HG03521 (cell line): ENCODE measurements at regions not wholly inside any gene's neighbourhood (a gene's known extent, or its start where the extent isn't known, plus 50 kb on each side); places are given as distances from the start of the nearest gene placed in this dataset.
"Not testable (repeated sequence)": the region's sequence is repeated elsewhere in the genome, so short reads cannot be mapped to it uniquely, and the experiment has no call there.

ENCODE experiments used
- ATAC-seq: cut with Tn5 transposase; IDR thresholded peaks from one replicate; pipeline ENCODE4 v1.9.1; 2021; ENCODE audit warnings: mild to moderate bottlenecking, moderate library complexity; ENCODE audit not compliant: unreplicated experiment

DNA sequence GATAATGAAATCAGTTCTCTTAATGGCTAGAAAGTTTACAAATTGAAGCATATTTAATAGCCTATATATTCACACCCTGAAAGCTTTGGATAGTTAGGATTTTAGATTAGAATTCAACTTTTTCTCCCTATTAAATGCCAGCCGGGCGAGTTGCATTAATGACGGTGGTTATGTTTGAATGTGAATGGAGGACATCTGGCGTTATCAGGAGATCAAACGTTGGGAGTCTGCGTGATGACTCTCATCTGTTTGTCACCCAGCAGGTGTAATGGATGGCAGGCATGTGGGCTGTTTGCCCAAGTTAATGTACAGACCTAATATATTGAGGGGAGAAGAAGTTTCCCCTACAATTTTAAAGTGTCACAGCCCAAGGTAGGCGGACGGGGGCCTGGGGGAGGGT is 1227.7 kb upstream of the WWC1 start:
- no peak for ATAC-seq

- ATAC-seq: no peak
Observed at GRCh38 chr5:167064198-167064776, 1227.2 kb upstream of the WWC1 start.

- ATAC-seq: no peak
Observed at GRCh38 chr5:167065794-167066193, 1225.7 kb upstream of the WWC1 start.

DNA sequence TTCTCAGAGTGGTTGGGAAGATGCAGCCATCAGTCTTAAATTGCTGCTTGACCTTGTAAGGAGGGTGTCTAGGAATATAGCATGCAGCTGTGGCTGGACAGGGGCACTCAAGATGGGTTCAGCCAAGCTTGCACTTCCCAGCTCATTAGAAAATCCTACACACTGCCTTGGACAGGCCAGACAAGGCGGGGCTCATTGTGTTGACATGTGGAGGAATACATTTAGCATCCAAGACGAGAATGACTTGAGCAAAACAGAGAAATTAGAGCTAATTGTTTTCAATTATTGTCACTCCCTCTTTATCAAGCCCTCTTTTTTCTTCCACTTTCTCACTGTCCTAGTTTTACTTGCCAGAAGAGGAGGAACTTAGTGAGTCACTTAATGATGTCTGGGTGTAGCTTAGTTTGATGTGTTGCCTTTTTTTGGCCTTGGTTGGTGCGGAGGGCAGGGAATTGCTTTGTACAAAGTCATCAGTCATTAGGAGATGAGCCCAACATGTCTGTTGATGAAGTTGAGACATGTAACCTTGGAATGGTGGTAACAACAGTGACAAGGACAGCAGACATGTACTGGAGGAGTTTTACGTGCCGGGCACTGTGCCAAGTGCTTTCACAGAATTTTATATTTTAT is 1219.3 kb upstream of the WWC1 start:
- no peak for ATAC-seq

GRCh38 chr5:167081561-167081960 is 1209.9 kb upstream of the WWC1 start:
- no peak for ATAC-seq

- no peak for ATAC-seq
Observed at GRCh38 chr5:167096816-167097215, 1194.6 kb upstream of the WWC1 start.

DNA sequence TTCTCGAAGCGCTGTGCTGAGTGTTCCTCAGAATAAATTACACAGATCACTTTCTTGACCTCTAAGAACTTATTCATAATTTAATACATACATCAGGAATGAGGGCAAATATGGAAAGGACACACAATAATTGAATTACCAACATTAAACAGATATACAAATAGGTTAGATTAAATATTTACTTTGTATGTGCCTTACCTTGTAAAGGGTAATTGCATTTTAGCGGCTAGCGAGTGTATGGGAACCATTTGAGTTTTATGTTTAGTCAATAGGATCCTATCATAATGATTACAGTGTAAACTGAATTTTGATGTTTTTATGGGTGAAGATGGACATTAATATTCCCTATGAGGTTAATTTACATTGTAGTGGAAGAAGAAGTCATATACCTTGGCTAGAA is 1187.1 kb upstream of the WWC1 start:
- no peak for ATAC-seq

GRCh38 chr5:167105941-167106340 is 1185.5 kb upstream of the WWC1 start:
- ATAC-seq: no peak

- ATAC-seq: no peak
Observed at GRCh38 chr5:167107684-167108083, 1183.8 kb upstream of the WWC1 start.

- not testable (repeated sequence) for ATAC-seq
Observed at GRCh38 chr5:167108266-167108665, 1183.2 kb upstream of the WWC1 start.

DNA sequence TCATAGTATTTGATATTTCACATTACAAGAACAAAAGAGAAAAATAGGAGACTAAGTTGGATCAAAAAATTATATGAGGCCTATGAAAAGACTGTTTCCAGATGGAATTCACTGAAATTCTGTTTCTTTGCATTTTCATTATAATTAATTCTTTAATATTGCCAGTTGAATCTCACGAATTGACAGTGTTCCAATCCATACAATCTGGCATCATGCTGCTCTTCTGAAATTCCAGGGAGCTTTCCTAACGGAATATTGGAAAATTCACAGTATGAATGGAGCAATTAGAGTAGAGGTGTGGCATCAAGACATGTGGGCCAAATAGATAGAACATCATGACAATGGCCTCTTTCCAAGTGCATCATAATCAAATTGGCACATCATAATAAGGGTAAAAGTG is 1178.9 kb upstream of the WWC1 start:
- no peak for ATAC-seq

DNA sequence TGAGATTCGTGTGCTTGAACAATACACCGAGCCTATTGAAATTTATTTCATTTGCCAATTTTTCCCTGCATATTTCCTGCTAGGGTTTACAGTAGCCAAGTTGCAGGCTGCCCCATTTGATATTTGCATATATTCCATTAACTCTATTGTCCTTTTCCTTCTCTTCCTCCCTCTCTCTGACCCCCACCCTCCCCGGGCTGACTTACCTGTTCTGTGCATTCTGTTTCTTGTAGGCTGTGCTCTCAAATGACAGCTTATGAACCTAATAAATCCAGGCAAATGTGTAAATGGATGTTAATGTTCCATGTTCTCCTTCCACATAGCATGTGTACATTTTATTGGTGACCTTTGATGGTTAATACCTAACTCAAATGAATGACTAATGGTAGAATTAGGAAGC is 1169.2 kb upstream of the WWC1 start:
- no peak for ATAC-seq

GRCh38 chr5:167123126-167123525 is 1168.3 kb upstream of the WWC1 start:
- no peak for ATAC-seq

DNA sequence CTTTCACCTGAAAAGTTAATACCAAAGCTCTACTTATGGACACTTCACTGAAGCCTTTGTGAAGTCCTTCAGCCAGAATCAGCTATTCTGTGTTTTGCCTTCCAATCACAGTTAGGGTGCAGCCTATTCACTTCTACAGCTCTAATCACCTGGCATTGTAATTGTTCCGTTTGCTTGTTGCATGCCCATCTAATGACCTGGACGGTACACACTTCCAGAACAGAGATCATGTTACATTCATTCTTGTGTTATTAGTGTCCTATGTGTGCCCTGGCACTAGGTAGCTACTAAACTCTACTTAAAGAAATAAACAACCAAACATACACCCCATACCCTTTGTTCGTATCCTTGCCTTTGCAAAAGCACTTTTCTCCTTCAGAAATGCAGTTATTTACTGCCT is 1162.9 kb upstream of the WWC1 start:
- ATAC-seq: no peak

DNA sequence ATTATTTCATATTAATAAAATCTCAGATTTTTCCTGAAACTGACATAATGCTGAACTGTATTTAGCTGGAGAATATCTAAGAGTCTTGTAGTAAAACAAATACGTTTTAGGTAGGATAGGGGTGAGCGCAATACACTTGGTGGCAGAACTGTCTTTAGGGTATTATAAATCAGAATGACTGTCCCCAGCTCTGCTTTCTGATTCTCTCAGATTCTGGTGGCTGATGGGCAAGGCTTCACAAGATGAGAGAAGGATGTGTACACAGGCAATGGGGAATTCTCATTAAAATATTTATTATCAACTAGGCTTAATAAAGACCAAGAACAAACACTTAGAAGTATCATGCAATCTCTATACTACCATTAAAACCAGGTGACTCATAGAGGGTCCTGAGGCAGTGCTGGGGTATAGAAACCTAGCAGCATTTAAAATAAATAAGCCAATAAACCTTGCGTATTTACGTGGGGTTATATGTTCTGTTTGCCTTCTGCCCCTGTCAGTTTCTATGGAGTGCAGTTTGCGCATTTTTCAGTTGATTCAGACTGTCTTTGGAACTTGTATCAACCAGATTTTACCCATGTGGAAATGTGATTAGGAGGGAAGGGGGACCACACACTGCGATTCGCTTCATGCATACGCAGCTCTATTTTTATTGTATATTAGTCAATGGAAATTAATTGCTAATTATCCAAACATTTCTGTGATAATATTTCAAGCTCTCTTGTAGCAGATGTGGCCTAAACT is 1150.7 kb upstream of the WWC1 start:
- ATAC-seq: no peak

GRCh38 chr5:167143716-167144115 is 1147.7 kb upstream of the WWC1 start:
- no peak for ATAC-seq

GRCh38 chr5:167145841-167146240 is 1145.6 kb upstream of the WWC1 start:
- no peak for ATAC-seq

DNA sequence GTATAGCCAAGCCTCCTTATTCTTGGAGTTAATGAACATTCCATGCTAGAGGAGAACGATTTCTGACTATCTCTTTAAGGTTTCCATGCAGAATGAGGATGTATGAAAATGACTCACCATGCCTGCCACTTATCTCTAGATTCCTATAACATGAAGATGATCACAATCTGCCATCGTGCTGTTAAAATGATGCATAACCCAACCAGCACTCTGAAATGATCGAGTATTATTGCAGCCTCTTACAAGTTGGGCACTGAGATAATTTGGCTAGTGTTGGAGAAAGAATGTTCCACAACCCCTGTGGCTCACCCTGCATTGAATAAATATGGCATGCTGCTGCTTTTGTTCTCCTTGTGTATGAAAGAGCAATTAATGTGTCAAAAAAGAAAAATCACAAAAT is 1143.6 kb upstream of the WWC1 start:
- no peak for ATAC-seq

- ATAC-seq: no peak
Observed at GRCh38 chr5:167150661-167151060, 1140.8 kb upstream of the WWC1 start.

DNA sequence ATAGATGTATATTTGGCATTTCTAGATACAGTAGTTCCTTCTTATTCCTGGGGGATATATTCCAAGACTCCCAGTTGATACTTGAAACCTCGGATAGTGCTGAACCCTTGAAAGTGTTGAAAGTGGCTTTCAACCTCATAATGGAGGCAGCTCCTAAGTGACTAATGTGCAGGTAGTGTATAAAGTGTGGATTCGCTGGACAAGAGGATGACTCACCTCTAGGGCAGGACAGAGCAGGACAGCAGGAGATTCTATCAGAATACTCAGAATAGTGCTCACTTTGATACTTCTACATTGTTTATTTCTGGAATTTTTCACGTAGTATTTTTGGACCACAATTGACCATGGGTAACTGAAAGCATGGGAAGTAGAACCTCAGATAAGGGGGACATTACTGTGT is 1138.9 kb upstream of the WWC1 start:
- no peak for ATAC-seq

- no peak for ATAC-seq
Observed at GRCh38 chr5:167155387-167156005, 1135.9 kb upstream of the WWC1 start.

- ATAC-seq: no peak
Observed at GRCh38 chr5:167156446-167156845, 1135.0 kb upstream of the WWC1 start.
